C4-2B (cell line): ENCODE measurements at regions not wholly inside any gene's neighbourhood (a gene's known extent, or its start where the extent isn't known, plus 50 kb on each side); places are given as distances from the start of the nearest gene placed in this dataset.

Experiments used
- H3K27ac ChIP-seq: fragments of 450-650 bp; 2 replicates; pipeline ENCODE4 v1.5.1; 2017
- ZFX ChIP-seq: fragments of 450-650 bp; IDR thresholded peaks from 2 replicates; pipeline ENCODE4 v1.6.1; 2017
- TF ChIP-seq, protein P1 (sequence below): fragments of 450-650 bp; conservative IDR thresholded peaks from 2 replicates; pipeline ENCODE4 v1.5.1; 2017; ENCODE audit warnings: mild to moderate bottlenecking

DNA sequence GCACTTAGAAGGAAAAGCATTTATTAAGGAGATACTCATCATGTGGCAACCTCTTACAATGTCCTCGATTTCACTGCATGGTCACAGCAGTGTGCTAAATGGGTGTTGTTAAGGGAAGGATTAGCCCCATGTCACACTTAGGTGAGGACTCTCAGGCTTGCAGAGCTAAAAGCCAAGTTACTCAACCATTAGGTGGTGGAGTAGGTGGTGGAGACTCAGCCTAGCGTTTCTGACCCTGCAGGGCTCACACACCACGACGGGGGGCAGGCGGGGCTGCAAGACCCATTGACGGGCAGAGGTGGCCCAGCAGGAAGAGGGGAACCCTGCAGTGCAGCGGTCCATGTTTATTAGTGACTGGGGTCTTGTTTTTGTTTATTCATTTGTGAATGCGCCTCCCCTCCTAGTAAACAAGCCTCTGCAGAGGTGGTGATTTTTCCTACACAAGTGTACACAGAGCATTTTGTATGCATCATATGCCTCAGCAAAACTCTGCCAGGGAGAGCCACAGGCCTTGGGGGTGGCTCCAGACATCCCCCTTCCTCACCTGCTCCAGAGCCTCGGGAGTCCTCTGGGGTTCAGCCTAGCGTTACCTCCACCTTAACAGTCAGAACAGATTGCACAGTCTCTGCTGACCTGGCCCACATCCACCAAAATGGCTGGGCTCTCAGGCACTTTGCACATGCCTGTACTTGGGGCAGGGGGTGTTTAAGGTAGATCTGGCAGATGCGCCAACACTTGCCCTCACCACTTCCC is 216.7 kb downstream of the C16orf95 start:
- no peak for TF ChIP-seq ZFX
- TF ChIP-seq, protein P1, sequence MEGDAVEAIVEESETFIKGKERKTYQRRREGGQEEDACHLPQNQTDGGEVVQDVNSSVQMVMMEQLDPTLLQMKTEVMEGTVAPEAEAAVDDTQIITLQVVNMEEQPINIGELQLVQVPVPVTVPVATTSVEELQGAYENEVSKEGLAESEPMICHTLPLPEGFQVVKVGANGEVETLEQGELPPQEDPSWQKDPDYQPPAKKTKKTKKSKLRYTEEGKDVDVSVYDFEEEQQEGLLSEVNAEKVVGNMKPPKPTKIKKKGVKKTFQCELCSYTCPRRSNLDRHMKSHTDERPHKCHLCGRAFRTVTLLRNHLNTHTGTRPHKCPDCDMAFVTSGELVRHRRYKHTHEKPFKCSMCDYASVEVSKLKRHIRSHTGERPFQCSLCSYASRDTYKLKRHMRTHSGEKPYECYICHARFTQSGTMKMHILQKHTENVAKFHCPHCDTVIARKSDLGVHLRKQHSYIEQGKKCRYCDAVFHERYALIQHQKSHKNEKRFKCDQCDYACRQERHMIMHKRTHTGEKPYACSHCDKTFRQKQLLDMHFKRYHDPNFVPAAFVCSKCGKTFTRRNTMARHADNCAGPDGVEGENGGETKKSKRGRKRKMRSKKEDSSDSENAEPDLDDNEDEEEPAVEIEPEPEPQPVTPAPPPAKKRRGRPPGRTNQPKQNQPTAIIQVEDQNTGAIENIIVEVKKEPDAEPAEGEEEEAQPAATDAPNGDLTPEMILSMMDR = no peak
- no peak overlapping the region for H3K27ac ChIP-seq

DNA sequence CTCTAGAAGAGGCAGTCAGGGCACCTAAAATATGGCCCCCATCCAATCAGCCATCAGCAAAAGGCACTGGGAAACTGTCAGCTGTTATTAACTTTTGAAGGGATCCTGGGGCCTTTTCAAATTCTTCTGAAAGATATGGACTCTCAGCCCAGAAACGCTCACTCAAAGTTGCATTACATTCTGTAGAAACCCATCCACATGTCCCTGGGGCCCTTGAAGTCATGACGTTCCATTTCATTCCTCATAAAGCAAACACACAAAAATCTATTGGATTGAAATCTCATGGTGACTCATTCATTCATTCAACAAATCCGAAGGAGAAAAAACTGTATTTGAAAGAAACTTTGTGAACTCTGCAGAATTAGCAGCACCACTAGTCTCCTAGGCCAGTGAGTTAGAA is 215.3 kb downstream of the C16orf95 start:
- no peak for TF ChIP-seq ZFX
- TF ChIP-seq, protein P1 = no peak

DNA sequence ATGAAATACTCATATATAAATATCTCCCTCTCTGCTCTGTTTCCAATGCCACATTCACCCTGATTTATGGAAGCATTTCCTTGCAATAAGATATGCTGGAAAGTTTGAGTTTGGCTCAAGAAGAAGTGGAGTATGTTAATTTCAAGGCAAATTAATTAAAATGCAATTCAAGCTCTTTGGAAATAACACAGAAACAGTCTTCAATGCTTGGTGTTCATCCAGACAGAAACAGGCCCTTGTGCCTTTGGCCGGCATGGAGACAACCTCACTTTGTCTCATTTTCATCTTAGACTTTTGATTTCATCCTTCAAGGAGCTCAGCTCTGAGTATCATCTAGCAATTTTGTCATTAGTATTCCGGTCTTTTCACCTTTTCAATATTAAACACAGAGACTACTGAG is 210.0 kb downstream of the C16orf95 start:
- TF ChIP-seq ZFX = no peak
- TF ChIP-seq, protein P1 = no peak
- H3K27ac ChIP-seq = no peak overlapping the region

More for the DNA sequence above, 215.3 kb downstream of the C16orf95 start:
- no peak overlapping the region for H3K27ac ChIP-seq

DNA sequence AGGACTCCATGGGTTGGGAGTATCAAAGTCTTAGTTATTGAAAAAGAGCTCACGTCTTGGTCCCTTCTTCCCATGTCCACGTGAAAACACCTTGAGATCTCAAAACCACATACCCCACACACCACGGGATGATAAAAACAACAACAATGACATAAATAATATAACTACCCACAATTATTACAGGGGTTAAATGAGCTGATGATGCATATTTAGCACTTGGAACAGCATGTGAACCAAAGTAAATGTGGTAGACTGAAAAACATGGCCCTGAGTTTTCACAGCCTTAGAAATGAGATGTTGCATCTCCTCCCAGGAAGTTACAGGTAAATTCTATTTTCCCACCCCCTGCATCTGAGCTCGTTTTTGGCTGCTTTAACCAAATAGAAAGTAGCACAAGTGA is 208.9 kb downstream of the C16orf95 start:
- TF ChIP-seq ZFX = no peak
- TF ChIP-seq, protein P1 = no peak

DNA sequence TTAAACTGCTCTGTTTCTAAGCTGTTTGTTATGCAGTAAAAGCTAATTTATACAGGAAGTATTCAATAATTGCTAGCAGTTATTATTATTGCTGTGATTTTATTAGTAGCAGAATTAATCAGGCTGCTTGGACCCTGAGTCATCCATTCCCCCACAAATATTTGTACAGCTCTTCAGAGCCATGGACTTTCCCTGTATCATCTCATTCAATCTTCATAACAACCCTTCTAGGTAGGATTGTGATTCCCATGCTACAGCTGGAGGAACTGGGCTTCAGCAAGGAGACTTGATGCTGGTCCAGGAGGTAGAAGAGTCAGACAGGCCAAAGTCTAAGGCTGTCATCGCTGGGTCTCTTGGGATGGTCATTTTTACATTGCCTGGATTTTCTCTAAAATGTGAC is 208.3 kb downstream of the C16orf95 start:
- no peak overlapping the region for H3K27ac ChIP-seq
- TF ChIP-seq, protein P1 = no peak
- TF ChIP-seq ZFX = no peak

More for the DNA sequence above, 208.9 kb downstream of the C16orf95 start:
- H3K27ac ChIP-seq = no peak overlapping the region

DNA sequence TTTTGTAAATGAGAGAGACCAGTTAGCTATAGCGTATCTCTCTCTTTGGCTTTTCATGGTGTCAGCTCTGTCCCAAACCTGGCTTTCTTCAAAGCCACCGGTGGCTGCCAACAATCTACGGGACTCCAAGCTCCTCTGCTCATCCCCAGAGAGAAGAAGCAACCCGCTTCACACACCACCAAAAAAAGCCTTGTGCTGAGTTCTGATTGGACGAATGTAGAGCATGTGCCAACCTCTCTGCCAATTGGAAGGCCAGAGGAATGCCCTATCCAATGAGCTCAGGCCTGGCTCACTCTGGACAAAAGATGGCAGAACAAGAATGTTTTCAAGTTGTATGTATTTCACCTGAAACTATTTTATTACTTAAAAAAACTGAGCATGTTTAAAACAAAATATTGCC is 202.4 kb downstream of the C16orf95 start:
- H3K27ac ChIP-seq = no peak overlapping the region
- TF ChIP-seq ZFX = no peak
- TF ChIP-seq, protein P1 = no peak

DNA sequence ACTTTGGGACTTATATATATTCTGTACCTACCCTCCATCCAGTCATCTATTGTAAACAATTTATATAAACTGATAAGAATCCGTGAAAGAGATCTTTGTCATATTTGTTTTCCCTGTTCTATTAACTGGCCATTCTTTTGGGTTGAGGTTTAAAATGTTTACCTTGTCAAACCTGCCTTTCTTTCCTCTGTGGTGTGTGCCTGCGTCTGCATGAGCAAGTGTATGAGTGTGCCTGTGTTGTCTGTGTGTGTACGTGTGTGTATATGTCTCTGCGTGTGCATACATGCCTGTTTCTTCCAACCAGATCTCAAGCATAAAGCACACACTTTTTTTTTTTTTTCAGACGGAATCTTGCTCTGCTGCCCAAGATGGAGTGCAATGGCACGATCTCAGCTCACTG is 201.5 kb downstream of the C16orf95 start:
- no peak for TF ChIP-seq ZFX
- TF ChIP-seq, protein P1 = no peak

More for the DNA sequence above, 201.5 kb downstream of the C16orf95 start:
- no peak overlapping the region for H3K27ac ChIP-seq
